ENCODE measurements at regions not wholly inside any gene's neighbourhood (a gene's known extent, or its start where the extent isn't known, plus 50 kb on each side); places are given as distances from the start of the nearest gene placed in this dataset.
A peak's percentile ranks its signal among the peaks of the same experiment; 100 is the strongest.

- H3K4me1 ChIP-seq = peaks cover 0 to 32% (median 9%) of the 10 kb centered on the region in 12 donors
- no peak overlapping the region for H3K27ac ChIP-seq
- no peak overlapping the region for H3K4me3 ChIP-seq
- DNase-seq (peak in 1 of 5 donors; percentile 7), ATAC-seq (no peak)
- 46 to 64% (median 60%) methylated on average over 6 of the region's 6 CpGs for WGBS, 4 donors
- H3K27me3 ChIP-seq = no peaks in the 10 kb centered on the region
- intact Hi-C loops (cut with DNase I) = loop anchor here in 2 of 10 donors (10.0 kb wide), 1 partner anchor 134 kb away; no protein-coding TSS in a partner anchor
- TF ChIP-seq POLR2A (IDR thresholded peaks at IDR 0.05) (no peak), CTCF (IDR thresholded peaks at IDR 0.05) (no peak)
- no peaks in the 10 kb centered on the region for H3K36me3 ChIP-seq
- H3K9me3 ChIP-seq = peaks cover 0 to 4% (median 0%) of the 10 kb centered on the region in 12 donors
Observed at GRCh38 chr10:124250506-124250905, 157.1 kb upstream of the CHST15 start.

GRCh38 chr10:124249812-124250432 is 156.5 kb upstream of the CHST15 start:
- no peak overlapping the region for H3K27ac ChIP-seq
- no peak for TF ChIP-seq POLR2A (IDR thresholded peaks at IDR 0.05)
- peak in 2 of 12 donors; percentile 14 to 16 for TF ChIP-seq CTCF (IDR thresholded peaks at IDR 0.05)
- peaks cover 0 to 3% (median 0%) of the 10 kb centered on the region in 9 donors for H3K27me3 ChIP-seq
- H3K9me3 ChIP-seq = no peaks in the 10 kb centered on the region
- peaks cover 0 to 32% (median 9%) of the 10 kb centered on the region in 12 donors for H3K4me1 ChIP-seq
- DNase-seq (peak in 1 of 5 donors; percentile 4), ATAC-seq (no peak)
- 75 to 79% (median 78%) methylated on average over 8 of the region's 8 CpGs for WGBS, 4 donors
- no peaks in the 10 kb centered on the region for H3K36me3 ChIP-seq
- intact Hi-C loops (cut with DNase I) = loop anchor here in 3 of 10 donors (5.0 to 10.0 kb wide), 2 partner anchors 135 to 158 kb away; partner anchors contain the start of gene CHST15 (in 1 of the 3)
- no peak overlapping the region for H3K4me3 ChIP-seq

GRCh38 chr10:124249196-124249595 is 155.8 kb upstream of the CHST15 start:
- TF ChIP-seq CTCF (IDR thresholded peaks at IDR 0.05) (no peak), POLR2A (IDR thresholded peaks at IDR 0.05) (no peak)
- Histone ChIP-seq H3K4me1 (peaks cover 0 to 32% (median 9%) of the 10 kb centered on the region in 12 donors), H3K27me3 (peaks cover 0 to 10% (median 0%) of the 10 kb centered on the region in 9 donors), H3K4me3 (no peak overlapping the region), H3K36me3 (no peaks in the 10 kb centered on the region), H3K9me3 (no peaks in the 10 kb centered on the region), H3K27ac (no peak overlapping the region)
- intact Hi-C loops (cut with DNase I) = loop anchor here in 1 of 10 donors (5.0 kb wide), 1 partner anchor 157 kb away; the partner anchor contains the start of gene CHST15
- ATAC-seq = no peak
- WGBS, 4 donors = 79 to 86% (median 86%) methylated on average over 6 of the region's 6 CpGs
- peak in 1 of 5 donors; percentile 2 for DNase-seq
